SK-N-SH treated with all-trans-retinoic acid at 6 μM for 48 hours (cell line): ENCODE measurements at regions not wholly inside any gene's neighbourhood (a gene's known extent, or its start where the extent isn't known, plus 50 kb on each side); places are given as distances from the start of the nearest gene placed in this dataset.

ENCODE experiments used
- ATAC-seq: fragments of 200-7000 bp; cut with Tn5 transposase; 3 replicates; pipeline ENCODE4 v1.9.1; 2020; ENCODE audit warnings: mild to moderate bottlenecking, moderate library complexity
- ARNTL ChIP-seq: fragments of 450-650 bp; formaldehyde crosslinking; IDR thresholded peaks from 2 replicates; pipeline ENCODE4 v1.5.0; 2020; ENCODE audit warnings: low read depth, mild to moderate bottlenecking, moderate library complexity, borderline replicate concordance
- BACH2 ChIP-seq: fragments of 250-450 bp; sonication (Bioruptor Pico); IDR thresholded peaks from 2 replicates; pipeline ENCODE4 v1.9.0; 2021; ENCODE audit warnings: mild to moderate bottlenecking, borderline replicate concordance
- ESRRG ChIP-seq: fragments of 250-450 bp; sonication (Bioruptor Pico); IDR thresholded peaks from 2 replicates; pipeline ENCODE4 v1.6.1; 2021; ENCODE audit warnings: mild to moderate bottlenecking
- ISL1 ChIP-seq: fragments of 250-450 bp; sonication (Bioruptor Pico); IDR thresholded peaks from 2 replicates; pipeline ENCODE4 v2.1.2; 2022; ENCODE audit warnings: mild to moderate bottlenecking, moderate library complexity
- OSR1 ChIP-seq: fragments of 250-450 bp; sonication (Bioruptor Pico); IDR thresholded peaks from 2 replicates; pipeline ENCODE4 v1.8.0; 2022; ENCODE audit warnings: moderate library complexity, mild to moderate bottlenecking, inconsistent platforms
- PATZ1 ChIP-seq: fragments of 250-450 bp; sonication (Bioruptor Pico); IDR thresholded peaks from 2 replicates; pipeline ENCODE4 v1.8.0; 2020; ENCODE audit warnings: mild to moderate bottlenecking, moderate library complexity, borderline replicate concordance
- POU6F1 ChIP-seq: fragments of 250-450 bp; sonication (Bioruptor Pico); IDR thresholded peaks from 2 replicates; pipeline ENCODE4 v1.8.0; 2021; ENCODE audit warnings: low read depth, mild to moderate bottlenecking, moderate library complexity, borderline replicate concordance
- PPARA ChIP-seq: fragments of 250-450 bp; sonication (Bioruptor Pico); IDR thresholded peaks from 2 replicates; pipeline ENCODE4 v1.5.0; 2020; ENCODE audit warnings: mild to moderate bottlenecking, borderline replicate concordance
- RARB ChIP-seq: fragments of 250-450 bp; sonication (Bioruptor Pico); IDR thresholded peaks from 2 replicates; pipeline ENCODE4 v1.8.0; 2021; ENCODE audit warnings: mild to moderate bottlenecking, moderate library complexity
- SNAI2 ChIP-seq: fragments of 250-450 bp; sonication (Bioruptor Pico); IDR thresholded peaks from 2 replicates; pipeline ENCODE4 v1.5.0; 2020; ENCODE audit warnings: mild to moderate bottlenecking, moderate library complexity
- TCF4 ChIP-seq: fragments of 250-450 bp; sonication (Bioruptor Pico); IDR thresholded peaks from 2 replicates; pipeline ENCODE4 v1.8.0; 2021; ENCODE audit warnings: mild to moderate bottlenecking, moderate library complexity, borderline replicate concordance
- TOX ChIP-seq: fragments of 250-450 bp; sonication (Bioruptor Pico); IDR thresholded peaks from 2 replicates; pipeline ENCODE4 v1.8.0; 2021; ENCODE audit warnings: mild to moderate bottlenecking, moderate library complexity, borderline replicate concordance
- ZC3H10 ChIP-seq: fragments of 250-450 bp; sonication (Bioruptor Pico); IDR thresholded peaks from 2 replicates; pipeline ENCODE4 v1.5.1; 2021; ENCODE audit warnings: mild to moderate bottlenecking, moderate library complexity
- ZFP3 ChIP-seq: fragments of 250-450 bp; sonication (Bioruptor Pico); IDR thresholded peaks from 2 replicates; pipeline ENCODE4 v1.5.0; 2020; ENCODE audit warnings: mild to moderate bottlenecking, moderate library complexity
- ZFP30 ChIP-seq: fragments of 450-650 bp; formaldehyde crosslinking; IDR thresholded peaks from 2 replicates; pipeline ENCODE4 v1.5.0; 2022; ENCODE audit warnings: mild to moderate bottlenecking, moderate library complexity
- ZNF565 ChIP-seq: fragments of 450-650 bp; formaldehyde crosslinking; conservative IDR thresholded peaks from 2 replicates; pipeline ENCODE4 v1.5.0; 2020; ENCODE audit warnings: low read depth, mild to moderate bottlenecking, moderate library complexity
- ZNF8 ChIP-seq: fragments of 450-650 bp; formaldehyde crosslinking; IDR thresholded peaks from 2 replicates; pipeline ENCODE4 v1.5.0; 2020; ENCODE audit warnings: mild to moderate bottlenecking, moderate library complexity
- TF ChIP-seq, protein P1 (sequence below): fragments of 250-450 bp; sonication (Bioruptor Pico); IDR thresholded peaks from 2 replicates; pipeline ENCODE4 v1.5.0; 2020; ENCODE audit warnings: mild to moderate bottlenecking, moderate library complexity
- TF ChIP-seq, protein P2 (sequence below): fragments of 250-450 bp; sonication (Bioruptor Pico); IDR thresholded peaks from 2 replicates; pipeline ENCODE4 v1.5.1; 2020; ENCODE audit warnings: low read depth, mild to moderate bottlenecking, moderate library complexity

GRCh38 chr11:10395166-10395897 lies 59.7 kb upstream of the AMPD3 start:
- ATAC-seq: no peak
- no peak for TF ChIP-seq POU6F1 (CRISPR knock-in tag)
- TF ChIP-seq RARB (CRISPR knock-in tag): no peak
- TF ChIP-seq ARNTL (CRISPR knock-in tag): no peak
- TF ChIP-seq PATZ1 (CRISPR knock-in tag): no peak
- no peak for TF ChIP-seq ZNF8 (CRISPR knock-in tag)
- TF ChIP-seq, protein P1, sequence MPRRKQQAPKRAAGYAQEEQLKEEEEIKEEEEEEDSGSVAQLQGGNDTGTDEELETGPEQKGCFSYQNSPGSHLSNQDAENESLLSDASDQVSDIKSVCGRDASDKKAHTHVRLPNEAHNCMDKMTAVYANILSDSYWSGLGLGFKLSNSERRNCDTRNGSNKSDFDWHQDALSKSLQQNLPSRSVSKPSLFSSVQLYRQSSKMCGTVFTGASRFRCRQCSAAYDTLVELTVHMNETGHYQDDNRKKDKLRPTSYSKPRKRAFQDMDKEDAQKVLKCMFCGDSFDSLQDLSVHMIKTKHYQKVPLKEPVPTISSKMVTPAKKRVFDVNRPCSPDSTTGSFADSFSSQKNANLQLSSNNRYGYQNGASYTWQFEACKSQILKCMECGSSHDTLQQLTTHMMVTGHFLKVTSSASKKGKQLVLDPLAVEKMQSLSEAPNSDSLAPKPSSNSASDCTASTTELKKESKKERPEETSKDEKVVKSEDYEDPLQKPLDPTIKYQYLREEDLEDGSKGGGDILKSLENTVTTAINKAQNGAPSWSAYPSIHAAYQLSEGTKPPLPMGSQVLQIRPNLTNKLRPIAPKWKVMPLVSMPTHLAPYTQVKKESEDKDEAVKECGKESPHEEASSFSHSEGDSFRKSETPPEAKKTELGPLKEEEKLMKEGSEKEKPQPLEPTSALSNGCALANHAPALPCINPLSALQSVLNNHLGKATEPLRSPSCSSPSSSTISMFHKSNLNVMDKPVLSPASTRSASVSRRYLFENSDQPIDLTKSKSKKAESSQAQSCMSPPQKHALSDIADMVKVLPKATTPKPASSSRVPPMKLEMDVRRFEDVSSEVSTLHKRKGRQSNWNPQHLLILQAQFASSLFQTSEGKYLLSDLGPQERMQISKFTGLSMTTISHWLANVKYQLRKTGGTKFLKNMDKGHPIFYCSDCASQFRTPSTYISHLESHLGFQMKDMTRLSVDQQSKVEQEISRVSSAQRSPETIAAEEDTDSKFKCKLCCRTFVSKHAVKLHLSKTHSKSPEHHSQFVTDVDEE (CRISPR knock-in tag): no peak
- no peak for TF ChIP-seq ESRRG
- no peak for TF ChIP-seq ZFP3 (CRISPR knock-in tag)
- no peak for TF ChIP-seq PPARA (CRISPR knock-in tag)
- TF ChIP-seq ZFP30 (CRISPR knock-in tag): no peak

- TF ChIP-seq POU6F1 (CRISPR knock-in tag) (no peak), OSR1 (no peak), PPARA (CRISPR knock-in tag) (no peak), ZNF565 (CRISPR knock-in tag) (no peak), ZC3H10 (CRISPR knock-in tag) (no peak), ZNF8 (CRISPR knock-in tag) (no peak), ISL1 (no peak), ESRRG (no peak), TOX (CRISPR knock-in tag) (no peak), TCF4 (CRISPR knock-in tag) (no peak), BACH2 (CRISPR knock-in tag) (no peak), PATZ1 (CRISPR knock-in tag) (no peak), RARB (CRISPR knock-in tag) (no peak), ZFP3 (CRISPR knock-in tag) (no peak), SNAI2 (CRISPR knock-in tag) (no peak)
- TF ChIP-seq, protein P2, sequence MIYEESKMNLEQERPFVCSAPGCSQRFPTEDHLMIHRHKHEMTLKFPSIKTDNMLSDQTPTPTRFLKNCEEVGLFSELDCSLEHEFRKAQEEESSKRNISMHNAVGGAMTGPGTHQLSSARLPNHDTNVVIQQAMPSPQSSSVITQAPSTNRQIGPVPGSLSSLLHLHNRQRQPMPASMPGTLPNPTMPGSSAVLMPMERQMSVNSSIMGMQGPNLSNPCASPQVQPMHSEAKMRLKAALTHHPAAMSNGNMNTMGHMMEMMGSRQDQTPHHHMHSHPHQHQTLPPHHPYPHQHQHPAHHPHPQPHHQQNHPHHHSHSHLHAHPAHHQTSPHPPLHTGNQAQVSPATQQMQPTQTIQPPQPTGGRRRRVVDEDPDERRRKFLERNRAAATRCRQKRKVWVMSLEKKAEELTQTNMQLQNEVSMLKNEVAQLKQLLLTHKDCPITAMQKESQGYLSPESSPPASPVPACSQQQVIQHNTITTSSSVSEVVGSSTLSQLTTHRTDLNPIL (CRISPR knock-in tag): no peak
- TF ChIP-seq, all 23 proteins: peak for 0
- no peak for ATAC-seq
Observed at GRCh38 chr11:10396771-10397170, 58.3 kb upstream of the AMPD3 start.
